KMS-11 (cell line): ENCODE measurements at regions not wholly inside any gene's neighbourhood (a gene's known extent, or its start where the extent isn't known, plus 50 kb on each side); places are given as distances from the start of the nearest gene placed in this dataset.

ENCODE experiments used
- H2AFZ ChIP-seq: fragments of 200-600 bp; sonication (generic); 2 replicates; pipeline ENCODE4 v1.6.1; 2016; ENCODE audit warnings: antibody characterized with exemption, mixed run types, low read depth
- H3K27ac ChIP-seq: fragments of 200-600 bp; sonication (generic); 2 replicates; pipeline ENCODE4 v1.6.1; 2016; ENCODE audit warnings: mild to moderate bottlenecking, mixed run types
- H3K27me3 ChIP-seq: fragments of 200-600 bp; sonication (generic); 2 replicates; pipeline ENCODE4 v1.6.1; 2017; ENCODE audit warnings: mild to moderate bottlenecking, low read depth, mixed run types, moderate library complexity; ENCODE audit not compliant: insufficient read depth
- H3K36me3 ChIP-seq: fragments of 200-600 bp; sonication (generic); 2 replicates; pipeline ENCODE4 v1.6.1; 2017; ENCODE audit warnings: mild to moderate bottlenecking, mixed run types; ENCODE audit not compliant: insufficient read depth
- H3K4me1 ChIP-seq: fragments of 200-600 bp; sonication (generic); 2 replicates; pipeline ENCODE4 v1.6.1; 2016; ENCODE audit warnings: mild to moderate bottlenecking, low read depth, mixed run types; ENCODE audit not compliant: poor library complexity, severe bottlenecking
- H3K4me2 ChIP-seq: fragments of 200-600 bp; sonication (generic); 2 replicates; pipeline ENCODE4 v1.7.0; 2016; ENCODE audit warnings: mild to moderate bottlenecking, mixed run types
- H3K4me3 ChIP-seq: fragments of 200-600 bp; sonication (generic); IDR thresholded peaks from 2 replicates; pipeline ENCODE4 v1.6.1; 2017; ENCODE audit warnings: low read depth, low read length, mixed read lengths; ENCODE audit not compliant: insufficient read depth
- H3K79me2 ChIP-seq: fragments of 200-600 bp; sonication (generic); 2 replicates; pipeline ENCODE4 v1.6.1; 2016; ENCODE audit warnings: low read depth, mixed run types; ENCODE audit not compliant: insufficient read depth
- H3K9ac ChIP-seq: fragments of 200-600 bp; sonication (generic); 2 replicates; pipeline ENCODE4 v1.6.1; 2016; ENCODE audit warnings: mild to moderate bottlenecking, mixed run types
- H4K20me1 ChIP-seq: fragments of 200-600 bp; sonication (generic); 2 replicates; pipeline ENCODE4 v1.6.1; 2016; ENCODE audit warnings: mild to moderate bottlenecking, mixed run types; ENCODE audit not compliant: insufficient read depth
- TF ChIP-seq, protein P1 (sequence below): fragments of 200-600 bp; sonication (generic); conservative IDR thresholded peaks from 2 replicates; pipeline ENCODE4 v1.6.1; 2017; ENCODE audit warnings: low read depth, mild to moderate bottlenecking, antibody characterized with exemption, low read length, moderate library complexity, mixed read lengths

DNA sequence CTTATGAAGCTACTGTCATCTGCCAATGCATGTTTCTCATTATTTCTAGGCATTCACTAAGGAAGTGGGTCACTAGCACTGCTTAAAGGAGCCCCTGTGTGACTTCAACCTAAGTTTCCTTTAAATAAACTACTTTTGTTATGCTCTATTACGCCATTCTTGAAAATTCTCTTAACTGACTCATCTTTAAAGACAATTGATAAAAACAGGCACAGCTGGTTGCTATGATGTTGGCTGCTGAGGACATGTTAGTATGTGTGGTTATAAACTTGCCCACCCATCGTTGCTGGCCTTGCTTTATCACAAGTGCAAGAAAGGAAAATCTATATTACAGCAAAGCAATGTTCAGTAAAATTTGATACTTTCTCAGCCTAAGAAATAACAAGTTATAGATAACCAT lies 75.8 kb upstream of the CNTNAP4 start:
- no peak overlapping the region for H3K9ac ChIP-seq
- H3K4me3 ChIP-seq: no peak overlapping the region
- no peak overlapping the region for H3K4me2 ChIP-seq
- no peaks in the 10 kb centered on the region for H3K79me2 ChIP-seq
- no peak overlapping the region for H3K27ac ChIP-seq
- TF ChIP-seq, protein P1, sequence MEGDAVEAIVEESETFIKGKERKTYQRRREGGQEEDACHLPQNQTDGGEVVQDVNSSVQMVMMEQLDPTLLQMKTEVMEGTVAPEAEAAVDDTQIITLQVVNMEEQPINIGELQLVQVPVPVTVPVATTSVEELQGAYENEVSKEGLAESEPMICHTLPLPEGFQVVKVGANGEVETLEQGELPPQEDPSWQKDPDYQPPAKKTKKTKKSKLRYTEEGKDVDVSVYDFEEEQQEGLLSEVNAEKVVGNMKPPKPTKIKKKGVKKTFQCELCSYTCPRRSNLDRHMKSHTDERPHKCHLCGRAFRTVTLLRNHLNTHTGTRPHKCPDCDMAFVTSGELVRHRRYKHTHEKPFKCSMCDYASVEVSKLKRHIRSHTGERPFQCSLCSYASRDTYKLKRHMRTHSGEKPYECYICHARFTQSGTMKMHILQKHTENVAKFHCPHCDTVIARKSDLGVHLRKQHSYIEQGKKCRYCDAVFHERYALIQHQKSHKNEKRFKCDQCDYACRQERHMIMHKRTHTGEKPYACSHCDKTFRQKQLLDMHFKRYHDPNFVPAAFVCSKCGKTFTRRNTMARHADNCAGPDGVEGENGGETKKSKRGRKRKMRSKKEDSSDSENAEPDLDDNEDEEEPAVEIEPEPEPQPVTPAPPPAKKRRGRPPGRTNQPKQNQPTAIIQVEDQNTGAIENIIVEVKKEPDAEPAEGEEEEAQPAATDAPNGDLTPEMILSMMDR: no peak
- H3K27me3 ChIP-seq: no peaks in the 10 kb centered on the region
- no peaks in the 10 kb centered on the region for H3K4me1 ChIP-seq
- H3K36me3 ChIP-seq: no peaks in the 10 kb centered on the region
- no peaks in the 10 kb centered on the region for H4K20me1 ChIP-seq
- H2AFZ ChIP-seq: no peak overlapping the region

DNA sequence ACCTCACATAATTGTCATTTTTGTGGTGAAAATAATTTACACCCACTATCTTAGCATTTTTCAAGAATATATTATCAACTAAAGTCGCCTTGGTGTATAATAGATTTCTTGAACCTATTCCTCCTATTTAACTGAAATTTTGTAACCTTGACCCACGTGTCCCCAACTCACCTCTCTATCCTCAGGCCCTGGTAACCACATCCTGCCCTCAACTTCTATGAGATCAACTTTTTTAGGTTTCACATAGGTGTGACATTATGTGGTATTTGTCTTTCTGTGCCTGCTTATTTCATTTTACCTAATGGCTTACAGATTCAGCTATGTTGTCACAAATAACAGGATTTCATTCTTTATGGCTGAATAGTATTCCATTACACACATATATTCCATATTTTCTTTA lies 73.0 kb upstream of the CNTNAP4 start:
- no peak overlapping the region for H3K4me3 ChIP-seq
- H2AFZ ChIP-seq: no peak overlapping the region
- H3K4me1 ChIP-seq: no peaks in the 10 kb centered on the region
- H3K4me2 ChIP-seq: no peak overlapping the region
- H3K27ac ChIP-seq: no peak overlapping the region
- H3K79me2 ChIP-seq: no peaks in the 10 kb centered on the region
- H3K27me3 ChIP-seq: no peaks in the 10 kb centered on the region
- no peaks in the 10 kb centered on the region for H3K36me3 ChIP-seq
- H3K9ac ChIP-seq: no peak overlapping the region
- TF ChIP-seq, protein P1: no peak
- H4K20me1 ChIP-seq: no peaks in the 10 kb centered on the region

DNA sequence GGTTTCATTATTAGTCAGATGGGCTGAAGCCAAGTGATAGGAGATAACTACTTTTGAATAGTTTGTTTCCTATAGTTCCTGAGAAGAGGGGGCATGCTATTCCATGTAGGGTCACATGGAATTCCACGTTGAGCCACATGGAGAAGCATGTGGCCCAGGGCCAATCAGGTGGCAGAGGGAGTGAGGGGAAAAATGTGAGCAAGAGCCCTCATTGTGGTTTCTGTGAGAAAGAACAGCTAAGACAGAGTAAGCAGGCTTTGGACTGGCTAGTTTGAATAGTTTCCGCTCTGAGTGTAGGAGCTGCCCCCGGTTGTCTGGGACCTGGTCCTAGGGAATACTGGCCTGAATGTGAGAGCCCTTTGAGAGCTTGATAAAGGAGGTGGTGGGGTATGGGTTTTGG lies 69.9 kb upstream of the CNTNAP4 start:
- no peaks in the 10 kb centered on the region for H3K36me3 ChIP-seq
- H3K4me1 ChIP-seq: no peaks in the 10 kb centered on the region
- H3K27me3 ChIP-seq: no peaks in the 10 kb centered on the region

DNA sequence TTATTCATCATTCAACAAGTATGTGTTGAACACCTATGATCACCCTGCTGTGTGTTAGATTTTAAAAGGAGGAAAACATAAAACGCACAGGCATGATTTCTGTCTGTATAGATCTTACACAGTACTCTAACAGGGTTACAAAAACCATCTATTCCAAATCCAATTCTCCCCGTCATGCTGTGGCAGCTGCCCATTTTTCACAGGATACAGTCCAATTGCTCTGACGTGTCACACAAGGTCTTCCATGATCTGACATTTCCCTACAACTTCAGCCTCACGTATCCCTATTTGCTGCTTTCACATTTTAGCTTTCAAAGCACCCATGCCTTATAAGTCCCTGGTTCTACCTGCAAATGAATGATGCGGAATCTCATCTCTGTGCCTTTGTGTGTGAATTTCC lies 67.0 kb upstream of the CNTNAP4 start:
- H3K9ac ChIP-seq: no peak overlapping the region
- H3K4me2 ChIP-seq: no peak overlapping the region
- H3K27me3 ChIP-seq: no peaks in the 10 kb centered on the region
- no peaks in the 10 kb centered on the region for H3K79me2 ChIP-seq
- TF ChIP-seq, protein P1: no peak
- H3K4me1 ChIP-seq: no peaks in the 10 kb centered on the region
- H3K4me3 ChIP-seq: no peak overlapping the region
- H2AFZ ChIP-seq: no peak overlapping the region
- no peaks in the 10 kb centered on the region for H3K36me3 ChIP-seq
- H3K27ac ChIP-seq: no peak overlapping the region
- no peaks in the 10 kb centered on the region for H4K20me1 ChIP-seq

More for the DNA sequence above, 69.9 kb upstream of the CNTNAP4 start:
- Histone ChIP-seq H2AFZ (no peak overlapping the region), H3K27ac (no peak overlapping the region), H3K9ac (no peak overlapping the region), H4K20me1 (no peaks in the 10 kb centered on the region), H3K4me2 (no peak overlapping the region), H3K79me2 (no peaks in the 10 kb centered on the region), H3K4me3 (no peak overlapping the region)
- TF ChIP-seq, protein P1: no peak

DNA sequence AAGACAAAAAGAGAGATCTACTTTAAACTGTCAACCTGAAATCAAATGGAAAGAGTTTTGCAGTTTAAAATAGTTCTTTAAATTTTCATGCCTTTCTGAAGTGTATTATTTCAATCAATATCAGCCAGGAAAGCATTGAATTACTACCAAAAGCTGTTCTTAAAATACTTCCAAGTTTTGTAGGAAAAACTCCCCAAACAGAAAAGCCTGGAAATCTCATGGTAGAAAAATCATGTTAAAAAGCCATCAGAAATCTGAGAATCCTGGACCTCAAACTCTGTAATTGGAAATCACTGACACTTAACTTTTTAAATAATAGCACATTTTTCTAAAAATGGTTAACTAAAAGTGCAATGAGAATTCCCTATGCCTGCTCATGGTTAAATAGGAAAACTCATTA lies 63.3 kb upstream of the CNTNAP4 start:
- H3K36me3 ChIP-seq: no peaks in the 10 kb centered on the region
- H3K4me2 ChIP-seq: no peak overlapping the region
- TF ChIP-seq, protein P1: no peak
- H4K20me1 ChIP-seq: no peaks in the 10 kb centered on the region
- H3K79me2 ChIP-seq: no peaks in the 10 kb centered on the region
- no peaks in the 10 kb centered on the region for H3K4me1 ChIP-seq
- no peak overlapping the region for H3K9ac ChIP-seq
- no peak overlapping the region for H3K4me3 ChIP-seq
- H3K27me3 ChIP-seq: no peaks in the 10 kb centered on the region
- H2AFZ ChIP-seq: no peak overlapping the region
- H3K27ac ChIP-seq: no peak overlapping the region
